GM18505 (cell line): ENCODE measurements at regions not wholly inside any gene's neighbourhood (a gene's known extent, or its start where the extent isn't known, plus 50 kb on each side); places are given as distances from the start of the nearest gene placed in this dataset.

Source experiments
- ATAC-seq: cut with Tn5 transposase; IDR thresholded peaks from one replicate; pipeline ENCODE4 v1.9.1; 2021; ENCODE audit not compliant: unreplicated experiment
- POLR2A ChIP-seq: IDR thresholded peaks from 4 replicates; pipeline ENCODE4 v1.6.1; 2011; ENCODE audit warnings: borderline replicate concordance; ENCODE audit not compliant: insufficient read depth, insufficient read length; ENCODE audit errors: extremely low read depth

DNA sequence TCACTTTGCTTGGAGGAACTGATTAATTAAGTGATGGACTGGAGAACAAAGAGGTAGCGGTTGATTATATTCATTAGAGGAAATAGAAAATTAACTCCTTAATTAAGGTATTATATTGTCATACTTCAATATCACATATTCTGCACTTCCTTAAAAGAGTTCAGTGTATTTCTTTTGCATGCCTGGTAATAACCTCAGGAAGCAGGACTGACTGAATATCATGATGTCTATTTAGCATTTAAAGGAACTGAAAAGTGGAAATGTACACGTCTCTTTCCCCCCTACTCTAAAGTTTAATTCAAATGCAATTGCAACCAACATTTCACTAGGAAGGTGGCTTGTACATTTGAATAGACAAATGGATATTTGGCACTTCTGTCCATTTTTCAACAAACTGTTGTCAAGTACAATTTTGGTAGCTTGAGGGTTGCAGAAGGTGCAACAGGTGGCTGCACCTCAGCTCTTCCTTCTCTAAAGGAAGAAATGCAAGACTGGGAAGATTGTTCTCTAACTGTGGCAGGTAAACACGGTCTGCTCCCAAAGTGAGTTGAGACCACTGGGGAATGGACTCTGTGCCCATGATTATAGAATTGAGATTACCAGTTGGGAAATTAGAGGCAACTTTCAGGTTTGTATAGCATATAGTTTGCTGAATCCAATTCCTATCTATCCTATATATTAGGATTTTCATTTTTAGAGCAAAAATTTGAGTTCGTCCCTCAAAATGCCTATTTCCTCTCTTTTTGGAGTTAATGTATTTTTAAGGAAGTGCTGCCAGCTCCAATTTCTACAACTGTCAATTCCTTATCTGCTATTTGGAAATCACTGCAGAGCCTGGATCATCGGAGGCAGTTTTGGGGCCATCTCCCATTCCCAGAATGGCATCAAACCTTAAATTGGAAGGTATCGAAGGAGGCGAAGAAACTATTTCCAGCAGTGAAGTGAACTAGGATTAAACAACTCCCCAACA lies 98.9 kb upstream of the TAF11L2 start:
- TF ChIP-seq POLR2A = no peak
- ATAC-seq = no peak

DNA sequence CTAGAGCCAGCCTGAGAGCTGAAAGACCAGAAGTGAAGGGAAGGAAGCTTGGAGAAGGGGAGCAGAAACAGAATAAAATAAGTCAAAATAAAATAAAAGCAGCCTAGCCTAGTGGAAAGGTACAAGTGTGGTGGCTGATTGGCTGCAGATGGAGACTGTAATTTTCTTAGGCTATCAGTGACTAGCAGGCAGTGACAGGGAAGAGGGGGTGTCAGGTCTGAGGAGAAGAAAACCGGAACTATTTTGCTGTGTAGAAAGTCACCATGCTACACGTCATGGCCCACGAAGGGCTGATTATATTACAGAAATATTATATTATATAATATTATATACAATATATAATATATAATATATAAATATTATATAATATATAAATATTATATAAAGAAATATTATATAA lies 98.1 kb upstream of the TAF11L2 start:
- ATAC-seq = no peak
- TF ChIP-seq POLR2A = no peak

DNA sequence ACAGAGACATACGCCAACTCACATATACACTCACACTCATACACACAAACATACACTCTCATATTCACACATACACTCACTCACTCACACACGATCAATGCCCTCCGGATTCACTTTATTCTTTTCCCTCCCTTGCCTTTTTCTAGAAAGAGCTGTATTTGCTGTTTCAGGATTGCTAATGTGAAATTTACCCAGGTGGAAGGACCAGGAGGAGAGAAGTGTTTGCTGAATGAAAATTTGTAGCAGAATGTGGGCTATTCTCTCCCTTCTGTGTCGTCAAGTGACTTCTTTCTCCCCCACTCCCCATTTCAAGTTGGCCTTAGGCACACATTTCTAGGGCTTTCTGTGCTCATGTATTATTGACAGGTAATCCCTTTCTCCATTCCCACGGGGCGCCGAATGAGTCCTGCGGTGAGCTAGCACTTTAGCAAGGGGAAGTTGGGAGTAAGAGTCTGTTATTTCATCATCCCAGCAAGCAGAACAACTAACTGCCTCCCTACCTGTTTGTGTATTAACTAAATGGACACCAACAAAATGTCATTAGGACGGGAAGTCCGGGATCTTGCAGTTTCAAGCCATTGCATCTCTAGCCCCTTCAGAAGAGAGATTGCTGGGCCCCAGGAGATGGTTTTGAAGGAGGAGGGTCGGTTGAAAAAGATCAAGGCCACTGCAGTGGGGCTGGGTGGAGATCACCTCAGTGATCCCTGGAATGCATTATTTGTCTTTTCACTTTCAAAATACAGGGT lies 97.1 kb upstream of the TAF11L2 start:
- ATAC-seq = no peak
- TF ChIP-seq POLR2A = no peak

DNA sequence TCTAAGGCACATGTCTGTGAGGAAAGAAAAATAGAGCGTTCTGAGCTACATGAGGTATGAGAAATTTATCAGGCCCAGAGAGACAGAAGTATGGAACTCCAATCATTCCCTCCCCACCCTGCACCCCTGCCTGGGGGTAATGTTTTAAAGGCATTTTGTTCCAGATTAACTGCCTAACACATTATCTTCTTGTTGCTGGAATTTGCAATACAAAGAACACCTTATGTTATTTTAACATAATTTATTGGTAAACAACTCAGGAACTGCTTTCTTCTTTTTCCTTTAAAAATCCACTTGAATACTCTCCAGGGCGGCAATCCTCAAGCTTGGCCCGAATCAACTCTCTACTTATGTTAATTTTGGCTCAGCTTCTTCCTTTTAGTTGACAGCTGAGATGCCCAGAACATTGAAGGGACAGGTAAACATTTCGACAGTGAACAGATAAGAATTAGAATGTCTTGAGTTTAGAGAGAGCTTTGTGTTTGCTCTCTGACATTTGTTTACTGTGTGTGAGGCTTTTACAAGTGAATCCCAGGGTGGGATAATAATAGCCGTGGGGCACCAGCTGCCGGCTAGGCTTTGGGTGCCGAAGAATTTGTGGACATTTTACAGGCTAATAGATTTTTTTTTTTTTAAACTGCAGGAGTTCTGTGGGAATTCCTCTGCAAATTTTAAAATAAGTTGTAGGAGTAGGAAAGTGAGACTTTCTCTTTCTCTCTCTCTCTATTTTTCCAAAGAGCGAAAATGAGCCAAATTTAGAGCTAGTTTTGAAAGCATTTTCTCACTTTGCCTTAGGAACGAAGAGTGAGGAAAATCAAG lies 96.4 kb upstream of the TAF11L2 start:
- ATAC-seq = no peak

DNA sequence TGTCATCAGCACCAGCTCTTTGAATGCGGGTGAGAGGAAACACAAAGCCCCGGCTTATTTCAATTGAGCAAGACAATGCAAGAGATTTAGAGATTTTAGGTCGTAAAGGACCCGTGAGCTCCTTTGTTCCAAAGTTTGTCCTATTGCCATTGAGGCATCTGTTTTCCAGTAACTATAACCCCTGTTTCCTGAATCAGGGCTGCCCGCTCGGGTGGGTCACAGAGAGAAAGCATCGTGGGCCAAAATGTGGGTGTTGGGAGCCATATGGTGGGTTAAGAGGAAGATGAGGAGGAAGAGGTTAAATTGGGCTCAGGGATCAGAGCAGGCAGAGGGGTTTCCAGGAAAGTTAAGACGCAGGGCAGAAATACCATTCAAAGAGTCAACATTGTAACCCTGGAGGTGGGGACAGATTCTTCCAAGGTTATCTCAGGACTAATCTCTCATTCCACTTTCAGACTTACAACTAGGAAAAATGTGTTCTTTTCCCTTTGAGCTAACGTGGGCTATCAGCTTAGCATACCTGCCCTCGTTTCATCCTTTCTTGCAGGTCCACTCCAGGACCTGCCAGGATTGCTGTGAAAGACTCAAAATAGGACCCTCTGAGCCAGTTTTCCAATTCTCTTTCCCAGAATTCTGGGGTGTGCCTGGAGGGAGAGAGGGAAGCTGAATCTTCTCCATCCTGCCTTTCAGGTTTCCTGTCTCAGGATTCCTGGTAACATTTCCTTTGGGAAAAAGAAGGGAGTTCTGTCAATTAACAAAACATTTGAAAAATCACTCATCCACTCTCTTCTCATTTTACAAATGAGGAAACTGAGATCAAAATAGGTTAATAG lies 95.5 kb upstream of the TAF11L2 start:
- ATAC-seq = no peak
- no peak for TF ChIP-seq POLR2A

More for the DNA sequence above, 96.4 kb upstream of the TAF11L2 start:
- TF ChIP-seq POLR2A = no peak

DNA sequence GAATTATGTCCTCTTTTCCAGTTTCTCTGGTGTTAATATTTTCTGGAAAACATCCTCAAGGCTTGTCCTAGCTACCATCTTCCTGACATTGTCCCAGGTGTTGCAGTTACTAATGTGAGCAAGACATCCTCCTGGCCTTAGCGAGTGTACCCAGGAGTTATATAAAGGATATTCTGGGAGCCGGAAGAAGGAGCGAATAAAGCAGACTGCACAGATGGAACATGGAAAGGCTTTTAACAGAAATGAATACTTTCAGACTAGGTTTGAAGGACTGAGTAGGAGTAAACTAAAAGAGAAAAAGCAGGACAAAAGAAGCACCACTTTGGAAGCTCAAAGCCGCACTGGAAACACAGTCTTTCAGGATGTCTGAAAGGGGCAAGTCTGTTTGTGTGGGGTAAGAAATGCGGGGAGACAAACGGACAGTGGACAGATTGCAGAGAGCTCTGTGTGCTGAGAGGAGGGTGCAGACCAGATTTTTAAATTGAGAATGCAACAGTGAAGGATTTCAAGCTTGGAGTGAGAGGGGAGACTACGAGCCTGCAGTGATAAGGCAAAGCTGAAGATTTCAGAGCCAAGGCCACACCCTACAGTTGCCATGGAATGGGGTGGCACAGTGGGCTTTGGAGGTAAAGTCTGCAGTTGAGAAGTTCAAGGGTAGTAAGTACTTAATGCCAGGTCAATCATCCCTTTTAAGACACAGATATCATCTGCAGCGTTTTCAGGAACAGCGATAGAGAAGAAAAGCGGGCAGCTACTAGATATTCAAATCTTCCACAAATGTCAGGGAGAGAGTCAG lies 94.1 kb upstream of the TAF11L2 start:
- no peak for ATAC-seq
- TF ChIP-seq POLR2A = no peak

DNA sequence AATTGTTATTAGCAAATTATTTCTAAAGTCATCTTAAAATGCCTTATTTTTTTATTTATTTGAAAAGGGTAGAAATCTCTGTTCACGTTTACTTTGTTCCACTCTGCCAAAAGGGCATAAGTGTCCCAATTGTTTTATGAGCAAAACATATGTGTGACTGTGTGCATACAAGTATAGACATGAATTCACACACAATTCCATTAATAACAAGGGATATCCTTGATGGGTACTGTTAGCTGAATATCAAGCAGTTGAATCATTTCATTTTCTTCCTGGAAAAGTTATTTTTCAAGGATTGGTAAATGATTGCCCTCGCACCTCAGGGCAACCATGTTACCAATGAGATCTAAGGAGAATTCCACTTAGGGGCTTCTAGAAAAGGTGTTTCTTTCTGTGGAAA lies 92.1 kb upstream of the TAF11L2 start:
- TF ChIP-seq POLR2A = no peak
- no peak for ATAC-seq

DNA sequence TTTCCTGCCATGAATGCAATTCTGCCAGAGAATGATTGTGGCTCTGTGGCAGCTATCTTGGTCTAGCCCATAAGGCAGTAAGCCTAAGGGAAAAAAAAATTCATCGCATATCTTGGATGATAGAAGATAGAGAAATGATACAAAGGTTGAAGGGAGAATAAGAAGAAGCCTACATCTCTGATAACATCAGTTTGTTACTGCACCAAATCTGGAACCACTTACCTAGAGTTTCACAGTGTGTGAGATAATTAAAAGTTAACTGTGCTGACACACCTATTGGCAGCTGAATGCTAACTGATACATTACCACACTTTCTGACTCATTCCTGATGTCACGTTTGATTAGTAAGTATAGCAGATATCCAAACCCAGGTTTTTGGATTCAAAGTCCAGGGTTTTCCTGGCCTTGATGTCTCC lies 91.6 kb upstream of the TAF11L2 start:
- ATAC-seq = no peak
- TF ChIP-seq POLR2A = no peak

DNA sequence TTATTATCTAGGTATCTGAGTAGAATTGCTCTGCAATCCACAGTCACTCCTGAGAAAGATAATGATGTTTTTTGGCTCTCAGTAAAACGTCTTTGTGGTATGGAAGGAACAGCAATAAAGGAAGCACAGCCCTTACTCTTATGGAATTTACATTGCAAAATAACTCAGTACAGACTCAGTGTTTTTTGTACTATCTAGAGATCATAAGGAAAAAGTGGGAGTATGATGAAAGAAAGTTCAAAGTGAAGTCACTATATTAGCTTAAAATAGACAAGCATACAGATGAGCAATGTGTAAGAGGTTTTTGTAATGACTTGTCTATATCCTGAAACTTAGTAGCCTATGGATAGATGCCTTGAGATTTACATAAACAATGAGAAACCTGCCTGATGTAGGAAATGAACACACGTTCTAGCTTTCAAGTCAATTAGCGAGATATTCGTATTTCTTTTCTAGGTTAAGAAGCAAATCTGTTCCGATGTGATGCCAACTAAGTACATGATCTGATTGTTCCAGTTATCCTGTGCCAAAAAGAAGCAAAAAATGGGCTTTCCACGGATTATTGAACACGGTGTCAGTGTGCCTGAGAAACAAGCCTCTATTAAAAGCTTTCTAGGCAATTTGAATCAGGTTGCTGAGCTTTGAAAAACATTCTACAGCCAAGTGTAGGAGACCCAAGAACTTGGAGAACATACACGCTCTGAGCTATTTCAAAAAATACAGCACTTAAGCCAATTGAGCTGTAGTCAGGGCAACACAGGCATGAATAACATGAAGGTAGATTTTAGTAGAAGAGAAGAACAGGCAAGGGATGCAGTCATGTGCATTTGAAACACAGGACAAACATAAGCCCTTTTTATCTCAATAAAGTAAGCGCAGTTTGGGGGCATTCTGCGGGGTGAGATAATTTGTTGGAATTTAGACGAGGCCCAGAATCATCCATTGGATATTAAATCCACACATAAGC lies 86.3 kb upstream of the TAF11L2 start:
- no peak for ATAC-seq
- TF ChIP-seq POLR2A = no peak

DNA sequence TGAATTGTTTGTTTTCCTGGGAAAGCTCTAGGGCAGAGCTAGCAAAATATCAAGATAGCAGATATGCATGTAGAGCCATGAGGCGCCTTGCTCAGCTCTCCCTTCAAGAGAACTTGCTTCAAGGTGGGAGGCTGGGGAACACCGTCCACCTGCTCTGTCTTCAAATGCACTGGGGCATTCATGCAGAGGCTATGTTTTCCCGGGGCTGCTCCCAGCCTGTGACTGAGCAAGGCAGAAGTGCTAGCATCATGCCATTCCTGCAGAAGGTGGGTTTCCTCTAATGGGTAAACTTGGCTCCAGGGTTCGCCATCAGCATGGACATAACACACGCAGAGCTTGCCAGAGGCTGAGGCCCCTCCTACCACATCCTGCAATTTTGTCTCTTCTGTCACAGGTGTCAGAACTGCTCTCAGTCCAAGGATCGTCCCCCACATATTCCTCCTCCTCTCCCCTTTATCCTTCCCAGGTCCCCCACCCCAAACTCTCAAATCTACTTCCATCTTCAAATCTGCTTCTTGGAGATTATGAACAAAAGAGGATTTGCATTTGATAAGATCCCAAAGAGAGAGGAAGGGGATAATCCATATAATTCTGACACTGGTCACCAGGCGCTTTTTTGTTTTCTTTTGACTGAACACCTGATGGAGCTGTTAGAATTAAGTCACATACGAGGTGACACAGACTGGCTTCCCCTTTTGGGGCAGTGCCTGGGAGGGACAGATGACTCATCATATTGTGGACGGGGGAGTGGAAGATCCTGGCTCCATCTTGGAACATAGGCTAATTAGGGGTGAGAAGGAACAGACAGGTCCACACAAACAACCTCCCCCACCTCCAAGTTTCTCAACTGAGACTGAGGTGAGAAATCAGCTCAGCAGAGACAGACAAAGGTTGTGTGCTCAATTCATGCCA lies 85.0 kb upstream of the TAF11L2 start:
- peak; percentile 87 for ATAC-seq

DNA sequence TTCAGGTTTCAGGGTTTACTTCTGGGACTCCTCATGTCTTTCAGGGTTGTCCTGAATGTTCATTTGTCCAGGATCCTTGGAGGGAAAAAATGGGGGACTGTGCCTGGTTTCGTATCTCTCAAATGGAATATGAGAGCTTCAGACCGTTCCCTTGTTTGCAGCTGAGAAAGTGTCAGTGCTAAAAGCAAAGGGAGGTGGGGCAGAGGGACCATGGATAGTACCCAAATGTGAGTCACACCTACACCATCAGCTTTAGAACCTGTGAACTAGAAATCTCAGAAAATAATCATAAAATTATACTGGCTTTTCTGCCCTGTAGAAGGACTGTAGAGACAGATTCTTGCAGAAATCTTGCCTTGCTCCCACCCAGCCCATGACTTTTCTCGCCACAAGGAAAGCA lies 84.3 kb upstream of the TAF11L2 start:
- ATAC-seq = no peak

More for the DNA sequence above, 85.0 kb upstream of the TAF11L2 start:
- no peak for TF ChIP-seq POLR2A

More for the DNA sequence above, 84.3 kb upstream of the TAF11L2 start:
- TF ChIP-seq POLR2A = no peak
